Nephron (organoid): ENCODE measurements at regions not wholly inside any gene's neighbourhood (a gene's known extent, or its start where the extent isn't known, plus 50 kb on each side); places are given as distances from the start of the nearest gene placed in this dataset.
A peak's percentile ranks its signal among the peaks of the same experiment; 100 is the strongest.

Experiments used
- H3K27ac Mint-ChIP-seq, 3 experiments: 2 replicates each; pipeline ENCODE4 v1.8.0; 2020; ENCODE audit warnings: mixed read lengths in 3 of 3, mild to moderate bottlenecking in 2 of 3, moderate library complexity in 1 of 3
- H3K27me3 Mint-ChIP-seq: 2 replicates; pipeline ENCODE4 v1.8.0; 2021; ENCODE audit warnings: low read depth, mild to moderate bottlenecking, moderate library complexity, mixed read lengths
- H3K36me3 Mint-ChIP-seq: 2 replicates; pipeline ENCODE4 v1.8.0; 2020; ENCODE audit warnings: low read depth, mixed read lengths
- H3K4me1 Mint-ChIP-seq: 2 replicates; pipeline ENCODE4 v1.8.0; 2020; ENCODE audit warnings: mixed read lengths
- H3K4me3 Mint-ChIP-seq, 3 experiments: 2 replicates each; pipeline ENCODE4 v1.8.0; 2020; ENCODE audit warnings: mild to moderate bottlenecking in 3 of 3, mixed read lengths in 3 of 3, moderate library complexity in 2 of 3
- H3K9me3 Mint-ChIP-seq: 2 replicates; pipeline ENCODE4 v1.8.0; 2020; ENCODE audit warnings: mixed read lengths
- CTCF ChIP-seq, 3 experiments: fragments of 200-600 bp; sonication (generic); IDR thresholded peaks; one replicate each; pipeline ENCODE4 v1.5.0; 2021; ENCODE audit warnings: antibody characterized with exemption in 3 of 3; ENCODE audit not compliant: unreplicated experiment in 3 of 3

DNA sequence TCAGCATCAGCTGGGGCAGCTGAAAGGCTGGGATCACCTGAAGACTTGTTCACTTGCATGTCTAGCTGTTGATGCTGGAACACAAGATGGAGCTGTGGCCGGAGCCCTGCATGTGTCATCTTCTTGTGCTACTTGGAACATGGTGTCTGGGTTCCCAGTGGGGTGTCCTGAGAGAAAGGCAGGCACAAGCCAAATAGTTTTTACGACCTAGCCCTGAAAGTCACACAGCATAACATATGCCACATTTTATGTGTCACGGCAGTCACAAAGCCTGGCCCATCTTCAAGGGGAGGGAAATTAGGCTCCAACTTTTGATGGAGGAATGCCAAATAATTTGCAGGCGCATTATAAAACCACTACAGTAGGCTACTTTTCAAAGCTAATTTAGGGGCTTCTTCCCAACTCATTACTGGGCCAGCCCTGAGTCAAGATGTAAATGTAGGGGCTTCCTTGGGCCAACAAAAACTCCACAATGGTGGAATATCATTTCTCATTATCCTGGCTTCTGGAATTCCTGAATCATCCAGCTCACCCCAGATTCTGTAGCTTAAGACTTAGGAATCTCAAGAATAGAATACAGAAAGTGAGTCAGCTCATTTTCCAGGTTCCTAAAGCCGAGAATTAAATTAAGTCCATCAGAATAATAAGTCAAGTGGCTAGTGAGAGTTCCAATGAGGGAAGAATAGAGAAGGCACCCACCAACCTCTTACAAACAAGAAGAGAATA, 543.0 kb downstream of the TNS1 start:
- no peaks in the 10 kb centered on the region for H3K9me3 Mint-ChIP-seq
- H3K36me3 Mint-ChIP-seq = no peaks in the 10 kb centered on the region
- no peak for TF ChIP-seq CTCF (IDR thresholded peaks at IDR 0.05; ENCODE audit: unreplicated experiment in 3 of 3)
- no peak overlapping the region for H3K4me3 Mint-ChIP-seq
- H3K4me1 Mint-ChIP-seq = peaks cover 9% of the 10 kb centered on the region
- H3K27me3 Mint-ChIP-seq = no peaks in the 10 kb centered on the region
- peak overlapping the region in 1 of 3 experiments; percentile 48 for H3K27ac Mint-ChIP-seq

DNA sequence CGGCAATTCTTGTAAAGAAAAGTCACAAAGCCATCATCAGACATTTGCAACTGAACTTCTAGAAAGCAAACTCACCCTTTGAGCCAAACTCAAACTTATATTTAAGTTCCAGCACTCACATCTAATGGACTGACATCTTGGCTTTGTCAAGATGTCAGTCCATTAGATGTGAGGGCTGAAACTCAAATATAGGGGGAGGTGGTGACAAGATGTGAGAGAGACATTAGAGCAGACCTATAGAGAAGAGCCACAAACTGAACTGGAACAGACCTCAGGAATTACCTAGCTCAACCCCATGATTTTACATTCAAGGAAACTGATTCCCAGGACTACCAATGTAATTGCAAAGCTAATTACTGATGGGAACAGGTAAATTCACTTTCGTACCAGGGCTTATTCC, 543.8 kb downstream of the TNS1 start:
- Mint-ChIP-seq H3K4me3 (no peak overlapping the region), H3K27me3 (no peaks in the 10 kb centered on the region), H3K9me3 (no peaks in the 10 kb centered on the region), H3K27ac (peak overlapping the region in 1 of 3 experiments; percentile 25), H3K36me3 (no peaks in the 10 kb centered on the region), H3K4me1 (peaks cover 1% of the 10 kb centered on the region)
- no peak for TF ChIP-seq CTCF (IDR thresholded peaks at IDR 0.05; ENCODE audit: unreplicated experiment in 3 of 3)

DNA sequence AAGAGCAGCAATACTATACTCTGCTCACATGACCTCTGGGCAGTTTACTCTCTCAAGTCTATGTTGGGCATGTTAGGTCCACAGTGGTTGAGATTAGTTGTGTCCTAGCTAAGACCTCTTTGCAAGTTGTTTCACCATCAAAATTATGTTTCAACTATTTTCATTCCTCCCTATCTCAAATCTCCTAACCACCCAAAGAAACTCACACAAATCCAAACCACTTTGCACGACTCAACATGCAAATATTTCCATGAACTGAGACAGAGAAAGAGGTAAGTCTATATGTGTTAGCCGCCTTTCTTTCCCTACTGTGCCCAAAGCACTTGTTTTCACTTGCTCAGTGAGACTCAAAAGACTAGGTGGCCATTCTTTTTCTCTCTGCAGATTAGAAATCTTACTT, 546.8 kb downstream of the TNS1 start:
- Mint-ChIP-seq H3K9me3 (no peaks in the 10 kb centered on the region), H3K36me3 (no peaks in the 10 kb centered on the region), H3K27me3 (no peaks in the 10 kb centered on the region), H3K27ac (no peak overlapping the region), H3K4me3 (no peak overlapping the region), H3K4me1 (peaks cover 14% of the 10 kb centered on the region)
- TF ChIP-seq CTCF (IDR thresholded peaks at IDR 0.05; ENCODE audit: unreplicated experiment in 3 of 3) = no peak

DNA sequence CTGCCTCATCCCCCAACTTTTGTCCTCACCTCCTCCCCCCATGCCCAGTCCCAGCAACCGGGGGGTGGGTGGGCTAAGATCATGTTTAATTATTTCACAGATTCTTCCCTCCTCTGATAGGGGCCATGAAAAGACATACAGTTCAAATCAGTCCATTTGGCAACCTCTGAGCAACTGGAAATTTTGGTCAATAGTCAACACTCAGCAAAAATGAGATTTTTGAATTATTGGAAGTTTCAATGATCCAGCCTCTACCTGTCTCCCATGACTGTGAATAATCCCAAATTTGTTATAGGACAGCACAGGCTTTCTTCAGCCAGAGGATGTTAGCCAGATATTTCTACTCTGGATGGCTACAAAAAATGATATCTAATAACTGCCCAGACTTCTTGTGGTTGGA, 549.9 kb downstream of the TNS1 start:
- H3K27ac Mint-ChIP-seq = no peak overlapping the region
- no peak overlapping the region for H3K4me3 Mint-ChIP-seq
- no peak for TF ChIP-seq CTCF (IDR thresholded peaks at IDR 0.05; ENCODE audit: unreplicated experiment in 3 of 3)
- no peaks in the 10 kb centered on the region for H3K9me3 Mint-ChIP-seq
- H3K27me3 Mint-ChIP-seq = no peaks in the 10 kb centered on the region
- H3K4me1 Mint-ChIP-seq = peaks cover 29% of the 10 kb centered on the region
- H3K36me3 Mint-ChIP-seq = no peaks in the 10 kb centered on the region

GRCh38 chr2:217451666-217452065, 551.1 kb downstream of the TNS1 start:
- Mint-ChIP-seq H3K4me3 (no peak overlapping the region), H3K4me1 (peaks cover 29% of the 10 kb centered on the region), H3K27ac (peak overlapping the region; percentile 41 to 65 (median 51)), H3K9me3 (no peaks in the 10 kb centered on the region), H3K27me3 (no peaks in the 10 kb centered on the region), H3K36me3 (no peaks in the 10 kb centered on the region)
- no peak for TF ChIP-seq CTCF (IDR thresholded peaks at IDR 0.05; ENCODE audit: unreplicated experiment in 3 of 3)

DNA sequence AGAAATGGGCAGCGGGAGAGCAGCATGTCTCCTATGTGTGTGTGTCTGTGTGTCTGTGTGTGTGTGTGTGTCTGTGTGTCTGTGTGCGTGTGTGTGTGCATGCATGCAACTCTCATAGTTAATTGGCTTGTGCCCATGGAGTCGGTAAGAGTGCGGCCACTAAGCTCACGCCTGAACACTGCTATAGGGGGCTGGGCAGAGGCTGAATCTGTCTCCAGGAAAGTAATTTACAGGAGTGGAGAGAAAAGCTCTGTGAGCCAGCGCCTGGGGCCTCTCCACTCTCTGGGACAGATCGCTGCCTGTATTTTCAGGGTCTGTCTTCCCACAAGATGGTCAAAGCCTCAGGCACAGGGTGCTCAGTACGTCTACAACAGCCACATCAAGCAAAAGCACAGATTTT, 553.4 kb downstream of the TNS1 start:
- TF ChIP-seq CTCF (IDR thresholded peaks at IDR 0.05; ENCODE audit: unreplicated experiment in 3 of 3) = no peak
- Mint-ChIP-seq H3K27ac (peak overlapping the region; percentile 25 to 82 (median 77)), H3K4me1 (peaks cover 42% of the 10 kb centered on the region), H3K9me3 (no peaks in the 10 kb centered on the region), H3K36me3 (no peaks in the 10 kb centered on the region), H3K4me3 (no peak overlapping the region), H3K27me3 (no peaks in the 10 kb centered on the region)
